ENCODE measurements at regions not wholly inside any gene's neighbourhood (a gene's known extent, or its start where the extent isn't known, plus 50 kb on each side); places are given as distances from the start of the nearest gene placed in this dataset.

DNA sequence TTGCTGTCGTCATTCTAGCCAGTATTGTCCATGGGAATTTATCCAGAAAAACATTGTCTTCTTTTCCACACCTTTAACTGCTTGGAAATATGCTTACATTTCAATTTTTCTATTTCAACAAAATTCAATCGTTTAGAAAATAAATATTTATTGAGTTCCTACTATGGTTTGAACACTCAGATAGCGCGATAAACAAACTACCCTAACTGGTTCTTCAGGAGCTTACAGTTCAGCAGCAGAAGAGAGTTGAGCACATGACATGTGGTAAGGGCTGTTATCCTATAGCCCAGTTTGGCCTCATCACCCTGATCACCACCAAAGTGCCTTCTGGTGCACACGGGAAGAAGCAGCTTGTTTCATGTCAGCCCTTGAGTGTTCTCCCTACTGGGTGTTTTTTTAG is 375.2 kb upstream of the SMIM21 start (continued):
- TF ChIP-seq DDX20 (tag; IDR thresholded peaks at IDR 0.05; ENCODE audit: low read depth) = no peak
- TF ChIP-seq MYNN (IDR thresholded peaks at IDR 0.05) = no peak
- no peak for TF ChIP-seq MYNN (CRISPR knock-in tag; IDR thresholded peaks at IDR 0.05)
- no peak for TF ChIP-seq CBX1 (IDR thresholded peaks at IDR 0.05; ENCODE audit: low read depth)
- TF ChIP-seq SP1 (CRISPR knock-in tag; IDR thresholded peaks at IDR 0.05) = no peak

DNA sequence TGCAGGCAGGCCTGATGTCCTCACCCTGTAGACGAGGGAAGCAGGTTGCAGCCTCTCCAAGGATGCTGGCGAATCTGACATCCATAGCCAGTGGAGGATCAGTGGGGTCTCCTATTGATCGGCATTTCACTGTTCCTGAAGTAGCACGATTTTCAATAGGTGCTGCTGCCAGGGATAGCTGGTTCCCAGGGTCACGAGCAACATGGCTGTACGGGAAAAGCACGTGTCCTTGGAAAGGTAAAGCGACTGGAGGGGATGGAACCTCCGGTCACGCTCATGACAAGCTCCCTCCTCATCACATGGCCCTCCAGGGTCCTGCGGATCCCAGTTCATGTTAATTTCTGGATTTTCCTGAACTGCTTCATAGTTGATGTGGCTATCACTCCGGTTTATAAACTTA is 373.7 kb upstream of the SMIM21 start:
- no peaks in the 10 kb centered on the region for H3K9me3 ChIP-seq (replicated peaks; ENCODE audit: control insufficient read depth, insufficient read depth, low read depth, low read length)
- POLR2A ChIA-PET = no interaction called here
- CTCF ChIA-PET (ENCODE audit: low intra/inter-chr PET ratio) = no interaction called here

More for the DNA sequence above, 373.7 kb upstream of the SMIM21 start:
- DNase-seq (ENCODE audit: extremely low read depth in 1 of 4, low spot score in 3 of 4) (no peak), ATAC-seq (no peak), FAIRE-seq (no peak)
- Histone ChIP-seq H3K9ac (ENCODE audit: insufficient read depth in 1 of 2, low read depth in 2 of 2, low read length in 2 of 2) (no peak overlapping the region), H3K36me3 (ENCODE audit: control insufficient read depth, insufficient read depth, low read length) (no peaks in the 10 kb centered on the region), H3K4me3 (no peak overlapping the region), H3K27me3 (ENCODE audit: control insufficient read depth in 2 of 2, insufficient read depth in 2 of 2, low read length in 2 of 2) (peaks cover 0 to 7% of the 10 kb centered on the region in 2 experiments; a peak in 1 of 5 replicates), H3K79me2 (ENCODE audit: control insufficient read depth, insufficient read depth, low read length) (no peaks in the 10 kb centered on the region), H2AFZ (ENCODE audit: low read depth, low read length) (no peak overlapping the region), H3K4me2 (ENCODE audit: insufficient read depth, low read length) (no peak overlapping the region), H3K9me1 (ENCODE audit: control insufficient read depth, insufficient read depth, low read length) (no peaks in the 10 kb centered on the region), H3K27ac (ENCODE audit: extremely low read depth, low read depth, low read length) (no peak overlapping the region), H3K4me1 (replicated peaks in 1 of 2; ENCODE audit: control insufficient read depth in 2 of 2, insufficient read depth in 2 of 2, low read length in 2 of 2) (no peaks in the 10 kb centered on the region), H4K20me1 (replicated peaks; ENCODE audit: control insufficient read depth, insufficient read depth, low read length) (no peaks in the 10 kb centered on the region)
- 0% methylated on average over 12 of the region's 12 CpGs for WGBS (ENCODE audit: insufficient coverage, low coverage, missing lambda C conversion rate)
- intact Hi-C loops (cut with micrococcal nuclease) (no loop called here), in situ Hi-C loops (cut with MboI) (no loop called here)
- TF ChIP-seq, protein P1, sequence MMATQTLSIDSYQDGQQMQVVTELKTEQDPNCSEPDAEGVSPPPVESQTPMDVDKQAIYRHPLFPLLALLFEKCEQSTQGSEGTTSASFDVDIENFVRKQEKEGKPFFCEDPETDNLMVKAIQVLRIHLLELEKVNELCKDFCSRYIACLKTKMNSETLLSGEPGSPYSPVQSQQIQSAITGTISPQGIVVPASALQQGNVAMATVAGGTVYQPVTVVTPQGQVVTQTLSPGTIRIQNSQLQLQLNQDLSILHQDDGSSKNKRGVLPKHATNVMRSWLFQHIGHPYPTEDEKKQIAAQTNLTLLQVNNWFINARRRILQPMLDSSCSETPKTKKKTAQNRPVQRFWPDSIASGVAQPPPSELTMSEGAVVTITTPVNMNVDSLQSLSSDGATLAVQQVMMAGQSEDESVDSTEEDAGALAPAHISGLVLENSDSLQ (IDR thresholded peaks at IDR 0.05) = no peak
- TF ChIP-seq SMARCE1 (IDR thresholded peaks at IDR 0.05) = no peak
- TF ChIP-seq SIRT6 (IDR thresholded peaks at IDR 0.05; ENCODE audit: low read depth, low read length) = no peak
- no peak for TF ChIP-seq SETDB1 (IDR thresholded peaks at IDR 0.05; ENCODE audit: low read length)
- TF ChIP-seq KAT8 (IDR thresholded peaks at IDR 0.05; ENCODE audit: low read depth) = no peak
- no peak for TF ChIP-seq CBFA2T3 (IDR thresholded peaks at IDR 0.05)
- TF ChIP-seq MCM5 (IDR thresholded peaks at IDR 0.05; ENCODE audit: low read depth) = no peak
- no peak for TF ChIP-seq CBX8 (IDR thresholded peaks at IDR 0.05; ENCODE audit: borderline replicate concordance, extremely low read depth, low read depth, low read length, poor library complexity, severe bottlenecking)
- TF ChIP-seq, protein P2, sequence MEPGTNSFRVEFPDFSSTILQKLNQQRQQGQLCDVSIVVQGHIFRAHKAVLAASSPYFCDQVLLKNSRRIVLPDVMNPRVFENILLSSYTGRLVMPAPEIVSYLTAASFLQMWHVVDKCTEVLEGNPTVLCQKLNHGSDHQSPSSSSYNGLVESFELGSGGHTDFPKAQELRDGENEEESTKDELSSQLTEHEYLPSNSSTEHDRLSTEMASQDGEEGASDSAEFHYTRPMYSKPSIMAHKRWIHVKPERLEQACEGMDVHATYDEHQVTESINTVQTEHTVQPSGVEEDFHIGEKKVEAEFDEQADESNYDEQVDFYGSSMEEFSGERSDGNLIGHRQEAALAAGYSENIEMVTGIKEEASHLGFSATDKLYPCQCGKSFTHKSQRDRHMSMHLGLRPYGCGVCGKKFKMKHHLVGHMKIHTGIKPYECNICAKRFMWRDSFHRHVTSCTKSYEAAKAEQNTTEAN (CRISPR knock-in tag; IDR thresholded peaks at IDR 0.05) = no peak
- no peak for TF ChIP-seq ELF4 (CRISPR knock-in tag; IDR thresholded peaks at IDR 0.05)
- BruUV-seq (replicated peaks) = no TSS peak

Data from K562 (cell line).